GM19025 (cell line): ENCODE measurements at regions not wholly inside any gene's neighbourhood (a gene's known extent, or its start where the extent isn't known, plus 50 kb on each side); places are given as distances from the start of the nearest gene placed in this dataset.

ENCODE experiments used
- ATAC-seq: cut with Tn5 transposase; IDR thresholded peaks from one replicate; pipeline ENCODE4 v1.9.1; 2021; ENCODE audit warnings: mild to moderate bottlenecking, low read depth, moderate library complexity; ENCODE audit not compliant: unreplicated experiment

DNA sequence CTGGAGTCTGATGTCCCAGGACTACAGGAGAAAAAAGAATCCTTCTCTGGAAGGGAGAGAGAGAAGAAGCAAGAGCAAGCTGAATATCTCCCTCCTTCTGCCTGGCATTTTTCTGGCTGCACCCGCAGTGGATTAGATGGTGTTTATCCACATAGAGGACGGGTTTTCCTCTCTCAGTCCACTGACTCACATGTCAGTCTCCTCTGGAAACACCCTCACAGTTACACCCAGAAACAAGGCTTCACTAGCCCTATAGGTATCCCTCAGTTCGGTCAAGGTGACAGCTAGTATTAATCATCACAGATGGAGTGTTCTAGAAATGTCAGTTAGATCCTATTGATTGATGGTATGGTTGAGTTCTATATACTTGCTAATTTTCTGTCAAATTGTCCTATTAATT lies 87.9 kb downstream of the RHOU start:
- no peak for ATAC-seq

DNA sequence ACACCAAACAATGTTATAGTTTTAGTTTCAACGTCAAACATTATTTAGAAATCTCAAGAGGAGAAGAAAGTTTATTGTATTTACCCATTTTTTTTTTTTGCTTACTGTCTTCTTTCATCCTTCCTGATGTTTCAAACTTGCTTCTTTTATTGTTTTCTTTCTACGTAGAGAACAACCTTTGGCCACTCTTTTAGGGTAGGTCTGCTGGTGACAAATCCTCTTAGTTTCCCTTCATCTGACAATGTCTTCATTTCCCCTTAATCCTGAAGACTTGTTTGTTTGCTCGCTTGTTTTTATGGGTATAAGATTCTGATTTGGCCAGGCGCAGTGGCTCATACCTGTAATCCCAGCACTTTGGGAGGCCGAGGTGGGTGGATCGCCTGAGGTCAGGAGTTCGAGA lies 89.1 kb downstream of the RHOU start:
- ATAC-seq, result no peak

DNA sequence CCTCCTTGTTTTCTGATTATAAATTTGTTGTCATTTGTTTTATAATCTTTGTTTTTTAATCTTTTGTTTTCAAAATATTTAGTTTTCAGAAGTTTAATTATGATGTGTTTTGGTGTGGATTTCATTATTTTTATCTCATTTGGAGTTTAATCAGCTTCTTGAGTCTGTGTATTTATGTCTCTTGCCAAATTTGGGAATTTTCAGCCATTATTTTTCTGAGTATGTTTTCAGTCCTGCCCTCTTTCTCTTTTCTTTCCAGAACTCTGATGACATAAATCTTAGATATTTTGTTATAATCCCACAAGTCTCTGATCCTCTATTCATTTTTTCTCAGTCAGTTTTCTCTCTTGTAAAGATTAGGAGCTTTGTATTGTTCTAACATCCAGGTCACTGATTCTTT lies 89.8 kb downstream of the RHOU start:
- no peak for ATAC-seq

DNA sequence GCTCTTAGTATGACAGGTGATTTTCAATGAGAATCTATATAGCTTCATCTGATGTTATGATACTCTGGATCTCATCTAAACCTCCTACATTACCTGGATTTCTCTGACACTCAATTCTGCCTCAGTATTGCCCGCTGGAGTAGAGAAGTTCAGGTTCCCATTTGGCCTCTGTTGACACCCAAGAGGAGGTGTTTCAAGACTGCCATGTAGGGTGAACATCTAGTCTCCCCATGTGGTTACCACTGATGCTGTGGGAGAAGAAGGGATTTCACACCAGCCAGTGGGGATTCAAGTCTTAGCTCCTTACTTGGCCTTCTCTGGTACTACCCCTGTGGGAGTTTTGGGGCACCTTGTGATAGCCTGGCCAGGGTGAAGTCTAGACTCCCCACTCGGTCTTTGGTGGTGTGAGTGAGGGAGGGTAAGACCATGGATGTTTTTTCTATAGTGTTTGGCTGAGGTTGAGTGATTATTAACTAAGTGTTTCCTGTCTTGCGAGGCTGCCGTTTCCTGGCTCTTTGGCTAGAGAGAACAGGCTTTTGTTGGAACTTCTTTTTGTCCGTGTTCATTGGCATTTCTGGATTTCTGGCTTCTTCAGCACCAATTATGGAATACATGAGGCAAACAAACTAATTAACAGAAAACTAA lies 90.7 kb downstream of the RHOU start:
- ATAC-seq, result peak; percentile 67

DNA sequence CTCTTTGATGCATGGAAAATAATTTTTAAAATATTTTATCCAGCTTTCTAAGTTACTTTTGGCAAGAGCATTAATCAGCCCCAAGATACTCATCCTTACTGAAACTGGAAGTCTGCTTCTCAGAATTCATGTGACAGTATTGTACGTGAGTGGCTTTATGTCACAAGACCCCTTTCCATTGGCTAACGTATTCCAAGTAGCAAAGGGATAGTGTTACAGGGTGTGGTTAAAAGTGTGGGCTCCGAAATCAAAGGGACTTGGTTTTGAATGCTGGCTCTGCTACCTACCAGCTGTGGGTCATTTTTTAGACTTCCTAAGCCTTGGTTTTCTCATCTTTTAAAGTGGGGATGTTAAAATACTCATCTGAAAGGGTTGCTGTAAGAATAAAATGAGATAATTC lies 91.7 kb downstream of the RHOU start:
- ATAC-seq, result no peak

DNA sequence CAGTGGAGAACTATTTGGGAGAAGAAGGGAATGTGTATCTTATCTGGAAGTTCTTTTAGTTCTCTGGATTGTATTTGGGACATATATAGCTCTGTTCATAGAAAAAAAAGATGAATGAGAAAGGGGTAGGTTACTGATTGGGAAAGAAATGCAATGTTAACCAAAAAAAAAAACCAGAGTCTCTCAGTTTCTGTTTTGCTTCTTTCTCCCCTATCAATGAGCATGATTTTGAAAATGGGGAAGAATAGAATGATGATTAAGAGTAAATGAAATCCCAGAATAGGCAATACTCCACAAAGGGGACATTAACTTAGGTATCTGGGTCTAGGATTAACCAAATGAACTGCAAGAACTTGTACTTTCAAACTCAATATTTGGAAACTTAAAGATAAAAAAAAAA lies 92.9 kb downstream of the RHOU start:
- no peak for ATAC-seq

DNA sequence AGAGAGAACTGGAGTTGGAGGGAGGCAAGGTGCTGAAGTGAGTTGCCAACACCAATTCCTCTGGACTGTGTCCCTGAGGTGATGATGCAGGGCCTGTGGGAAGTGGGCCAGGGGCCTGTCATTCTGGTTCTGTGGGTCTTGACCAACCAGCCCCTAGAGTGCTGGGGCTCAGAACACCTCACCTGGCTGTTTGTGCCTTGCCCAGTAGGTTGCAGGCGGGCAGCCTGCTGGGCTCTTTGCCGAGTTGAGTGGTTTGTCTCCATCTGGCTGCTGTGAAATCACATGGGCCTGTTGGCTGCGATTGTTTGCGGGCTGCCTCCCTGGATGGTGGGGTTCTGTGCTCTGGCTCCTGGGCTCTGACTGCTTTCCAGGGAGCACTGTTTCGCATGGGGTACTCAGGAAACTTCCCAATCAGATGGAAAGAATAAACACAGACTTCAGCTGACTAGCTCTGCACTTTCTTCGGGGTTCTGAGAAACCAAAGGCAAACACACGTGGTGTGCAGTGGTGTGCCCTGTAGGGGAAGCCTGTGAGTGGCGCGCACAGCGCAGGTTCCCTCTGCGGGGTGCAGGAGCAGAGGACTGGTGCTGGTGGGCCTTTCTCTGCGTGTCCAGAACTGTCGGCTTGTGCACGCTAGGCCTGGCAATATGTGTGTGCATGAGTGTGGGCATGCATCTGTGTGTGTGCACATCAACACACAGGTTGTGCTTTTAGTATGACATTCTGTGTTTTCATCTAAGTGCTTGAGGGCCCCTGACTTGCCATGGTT lies 95.1 kb downstream of the RHOU start:
- no peak for ATAC-seq

DNA sequence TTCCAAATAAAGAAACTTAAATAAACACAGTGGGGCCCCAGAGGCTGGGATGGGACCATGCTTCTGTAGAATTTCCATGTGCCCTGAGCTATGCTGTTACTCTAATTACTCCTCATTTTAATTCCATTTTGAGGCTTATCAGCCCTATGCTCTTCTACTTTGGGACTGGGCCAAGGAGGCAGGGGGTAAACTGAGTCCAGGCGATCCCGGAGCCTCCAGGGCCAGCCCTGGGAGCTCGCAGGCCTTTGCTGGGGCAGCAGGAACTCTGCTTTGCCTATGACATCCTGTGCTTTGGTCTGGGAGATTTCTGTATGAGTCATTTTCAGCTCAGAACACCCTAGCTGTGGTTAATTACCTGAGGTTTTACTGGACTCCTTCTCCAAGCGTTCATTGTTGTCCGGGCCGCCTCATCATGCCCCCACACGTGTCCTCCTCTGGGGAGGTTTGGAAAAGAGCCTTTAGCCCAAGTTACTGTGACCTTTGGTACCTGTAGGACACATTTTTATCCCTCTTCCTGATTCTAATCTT lies 95.7 kb downstream of the RHOU start:
- ATAC-seq, result peak; percentile 67

DNA sequence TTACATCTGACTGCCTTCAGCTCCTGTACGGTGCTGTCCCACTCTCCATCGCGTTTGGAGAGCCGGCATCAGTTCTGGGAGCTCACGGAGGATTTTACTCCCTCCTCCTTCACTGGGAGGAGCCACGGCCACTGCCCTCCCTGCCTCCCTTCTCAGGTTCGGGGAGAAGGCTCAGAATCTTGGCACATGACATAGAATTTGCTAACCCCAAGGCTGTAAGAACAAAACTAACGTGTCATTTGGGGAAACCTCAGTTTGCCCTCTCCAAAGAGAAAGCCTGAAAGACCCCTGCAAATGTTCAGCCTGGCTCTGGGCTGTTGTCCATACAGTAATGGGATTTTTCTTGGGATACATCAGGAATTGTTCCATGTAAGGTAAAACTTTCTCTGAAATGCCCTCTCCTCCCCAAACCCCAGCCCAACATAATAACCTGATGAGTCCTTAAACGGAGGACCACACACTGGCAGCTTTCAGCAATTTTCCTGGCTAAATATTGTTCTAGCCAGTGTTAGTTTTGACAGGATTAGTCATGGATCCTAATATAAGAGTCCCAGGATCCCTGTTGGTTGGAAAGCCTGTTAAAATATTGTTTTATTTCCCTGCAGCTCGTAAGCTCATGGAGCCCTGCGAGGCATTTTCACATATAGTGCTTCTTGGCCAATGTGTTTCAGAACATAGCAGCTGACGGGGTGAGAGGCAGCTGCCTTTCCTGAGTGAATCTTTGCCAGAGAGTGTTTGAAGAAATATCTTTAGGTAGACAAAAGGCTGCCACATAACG lies 98.8 kb downstream of the RHOU start:
- no peak for ATAC-seq

DNA sequence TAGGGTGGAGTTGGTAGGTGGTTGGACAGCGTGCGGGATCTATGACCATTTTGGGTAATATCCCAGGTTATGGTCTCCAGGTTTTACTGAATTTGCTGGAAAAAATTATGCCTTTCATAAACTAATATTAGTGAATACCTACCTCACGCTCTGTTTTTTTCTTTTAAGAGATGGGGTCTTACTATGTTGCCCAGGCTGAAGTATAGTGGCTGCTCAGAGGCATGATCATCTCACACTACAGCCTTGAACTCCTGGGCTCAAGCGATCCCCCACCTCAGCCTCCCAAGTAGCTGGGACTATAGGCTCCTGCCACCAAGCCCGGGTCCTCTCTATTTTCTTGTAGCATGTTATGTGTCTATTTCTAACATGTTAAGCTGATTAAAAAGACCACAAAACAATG lies 100.2 kb downstream of the RHOU start:
- ATAC-seq, result no peak

DNA sequence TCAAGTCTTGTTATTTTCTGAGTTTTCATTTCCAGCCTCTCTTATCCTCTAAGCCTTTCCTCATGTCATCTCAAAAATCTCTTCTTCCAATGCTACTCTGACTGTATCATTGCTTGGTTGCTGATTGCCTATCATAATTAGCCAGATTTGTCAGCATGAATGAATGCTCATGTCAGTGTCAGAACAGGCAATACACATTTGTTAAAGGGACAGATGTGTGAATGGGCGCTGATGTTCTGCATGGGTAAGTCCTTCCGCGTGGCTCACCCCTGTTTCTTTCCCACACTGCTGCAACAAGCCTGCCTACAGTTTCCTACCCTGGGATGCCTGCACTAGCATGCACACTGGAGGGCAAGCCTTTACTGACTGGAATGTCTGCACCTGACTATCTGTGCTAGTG lies 100.6 kb downstream of the RHOU start:
- no peak for ATAC-seq

DNA sequence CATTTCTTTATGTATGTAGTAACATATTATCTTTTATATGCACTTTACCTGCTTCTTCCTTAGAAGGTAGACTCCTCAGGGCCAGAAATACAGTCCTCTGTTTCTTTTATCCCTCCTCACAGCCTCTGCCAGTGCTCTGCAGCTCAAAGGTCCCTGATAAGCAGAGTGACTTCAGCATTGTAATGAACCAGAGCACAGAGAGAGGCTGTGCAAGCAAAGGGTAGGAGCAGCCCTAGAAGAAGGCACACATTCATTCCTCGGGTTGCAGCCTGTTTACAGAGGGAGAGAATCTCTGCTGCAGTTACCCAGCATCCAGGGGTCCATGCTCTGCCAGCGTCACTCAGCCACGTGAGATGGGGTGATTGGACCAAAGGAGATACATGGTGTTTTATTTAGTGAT lies 101.1 kb downstream of the RHOU start:
- no peak for ATAC-seq

DNA sequence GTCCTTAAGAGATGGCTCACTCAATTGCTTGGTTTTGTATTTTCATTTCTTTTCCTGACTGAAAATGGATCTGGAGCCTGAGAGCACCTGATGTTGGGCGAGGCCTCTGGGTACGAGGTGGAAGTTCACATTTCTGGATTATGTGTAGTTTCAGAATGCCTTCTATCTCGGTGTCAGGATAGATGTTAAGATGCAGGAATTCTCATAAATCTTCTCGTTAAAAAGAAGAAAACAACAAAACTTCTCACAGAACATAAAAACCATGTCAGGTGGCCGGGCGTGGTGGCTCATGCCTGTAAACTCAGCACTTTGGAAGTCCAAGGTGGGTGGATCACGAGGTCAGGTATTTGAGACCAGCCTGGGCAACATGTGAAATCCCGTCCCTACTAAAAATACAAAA lies 101.8 kb downstream of the RHOU start:
- no peak for ATAC-seq

DNA sequence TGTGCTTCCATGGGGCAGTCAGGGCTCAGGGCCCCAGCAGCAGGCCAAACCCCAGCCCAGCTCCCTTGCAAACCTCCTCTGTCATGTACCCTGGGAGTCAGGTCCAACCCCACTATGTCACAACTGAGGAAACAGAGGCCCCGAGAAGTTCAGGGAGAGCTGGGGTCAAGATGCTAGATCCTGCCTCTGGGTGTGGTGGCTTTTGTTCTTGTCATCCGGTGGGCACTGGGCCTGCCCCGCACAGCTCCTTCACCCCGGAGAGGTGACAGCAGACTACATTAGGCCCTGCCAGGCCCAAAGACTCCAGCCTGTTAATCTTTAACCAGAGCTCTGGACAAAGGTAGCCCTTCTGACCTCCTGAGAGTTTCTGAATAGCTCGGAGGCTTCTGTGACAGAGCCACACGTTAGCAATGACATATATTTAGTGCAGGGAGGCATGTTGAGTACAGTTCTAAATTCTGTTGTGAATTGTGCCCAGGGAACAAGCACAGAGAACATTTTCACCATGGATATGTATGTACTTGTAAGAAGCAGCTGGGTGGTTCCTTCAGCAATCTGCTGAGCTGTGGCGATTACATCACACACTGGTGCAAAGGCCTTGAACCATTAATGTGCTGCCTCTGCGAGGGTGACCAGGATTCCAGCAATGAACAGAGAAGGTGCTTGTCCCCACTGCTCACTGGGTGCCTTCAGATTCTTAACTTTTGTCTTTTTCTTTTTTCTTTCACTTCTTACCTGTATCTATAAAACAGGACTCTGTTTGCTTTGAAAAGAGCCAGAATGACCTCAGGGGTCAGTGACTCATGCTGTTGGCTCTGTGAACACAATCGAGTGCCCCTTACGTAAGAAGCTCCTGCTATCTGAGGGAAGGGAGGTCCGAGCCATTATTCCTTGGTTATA lies 102.8 kb downstream of the RHOU start:
- peak; percentile 75 for ATAC-seq

DNA sequence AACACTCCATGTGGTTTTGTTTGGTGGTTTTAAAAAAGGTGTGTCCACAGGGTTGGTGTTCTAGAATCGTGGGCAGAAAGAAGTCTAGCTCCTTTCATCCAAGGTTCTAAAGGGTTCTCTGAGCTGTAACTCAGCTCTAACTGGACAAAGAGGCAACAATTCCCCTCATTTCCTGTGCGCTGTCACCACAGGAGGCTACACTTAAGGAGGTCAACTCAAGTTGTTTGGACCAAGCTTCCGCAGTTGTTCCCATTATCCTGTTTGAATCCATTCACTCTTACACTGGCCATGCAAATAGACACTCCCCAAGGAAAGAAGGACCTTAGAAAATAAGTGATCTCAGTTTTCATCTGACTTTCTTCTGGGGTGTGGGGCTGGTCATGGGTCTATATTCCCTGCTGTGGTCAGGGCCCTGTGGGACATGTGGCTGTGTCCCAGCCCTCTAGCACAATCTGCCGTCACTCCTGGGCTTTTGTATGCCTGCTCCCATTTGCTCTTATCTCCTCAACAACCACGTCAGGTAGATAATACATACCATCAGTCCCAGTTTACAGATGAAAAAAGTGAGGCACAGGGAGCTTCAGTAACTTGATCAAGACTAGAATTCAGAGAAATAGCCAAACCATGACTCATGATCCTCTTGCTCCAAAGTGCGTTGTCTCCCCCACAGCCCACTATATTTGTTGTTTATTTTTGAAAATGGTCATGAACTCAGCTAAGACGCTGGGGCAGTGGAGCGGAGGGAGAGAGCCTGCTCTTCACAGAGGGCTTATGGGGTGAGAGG lies 103.6 kb downstream of the RHOU start:
- no peak for ATAC-seq

DNA sequence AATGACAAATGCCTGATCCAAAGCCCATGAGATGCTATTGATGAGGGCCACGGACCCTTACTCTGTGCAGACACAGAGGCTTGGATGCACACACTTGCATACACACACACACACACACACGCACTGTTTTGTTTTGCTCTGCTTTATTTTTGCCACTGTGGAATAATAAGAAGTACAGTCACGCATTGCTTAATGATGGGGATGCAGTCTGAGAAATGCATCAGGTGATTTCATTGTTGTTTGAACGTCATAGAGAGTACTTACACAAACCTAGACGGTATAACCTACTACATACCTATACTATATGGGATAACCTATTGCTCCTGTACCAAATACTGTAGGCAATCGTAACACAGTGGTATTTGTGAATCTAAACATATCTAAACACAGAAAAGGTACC lies 104.4 kb downstream of the RHOU start:
- ATAC-seq, result no peak

DNA sequence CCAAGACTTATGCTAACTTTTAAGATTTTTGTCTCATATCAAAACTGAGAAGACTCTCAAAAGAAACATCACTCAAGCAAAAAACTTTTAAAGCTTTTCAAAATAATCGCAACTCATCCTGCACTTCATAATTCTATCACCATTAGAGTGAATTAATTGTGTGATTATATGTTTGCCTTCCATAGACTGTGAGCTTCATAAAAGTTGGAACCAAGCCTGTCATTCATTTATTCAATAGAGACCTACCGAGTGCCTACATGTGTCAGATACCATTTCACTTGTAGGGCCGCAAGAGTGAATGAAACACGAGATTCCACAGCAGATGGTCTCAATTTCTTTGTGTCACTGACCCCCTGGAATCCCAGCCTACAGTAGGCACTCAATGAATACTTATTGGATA lies 106.4 kb downstream of the RHOU start:
- no peak for ATAC-seq

DNA sequence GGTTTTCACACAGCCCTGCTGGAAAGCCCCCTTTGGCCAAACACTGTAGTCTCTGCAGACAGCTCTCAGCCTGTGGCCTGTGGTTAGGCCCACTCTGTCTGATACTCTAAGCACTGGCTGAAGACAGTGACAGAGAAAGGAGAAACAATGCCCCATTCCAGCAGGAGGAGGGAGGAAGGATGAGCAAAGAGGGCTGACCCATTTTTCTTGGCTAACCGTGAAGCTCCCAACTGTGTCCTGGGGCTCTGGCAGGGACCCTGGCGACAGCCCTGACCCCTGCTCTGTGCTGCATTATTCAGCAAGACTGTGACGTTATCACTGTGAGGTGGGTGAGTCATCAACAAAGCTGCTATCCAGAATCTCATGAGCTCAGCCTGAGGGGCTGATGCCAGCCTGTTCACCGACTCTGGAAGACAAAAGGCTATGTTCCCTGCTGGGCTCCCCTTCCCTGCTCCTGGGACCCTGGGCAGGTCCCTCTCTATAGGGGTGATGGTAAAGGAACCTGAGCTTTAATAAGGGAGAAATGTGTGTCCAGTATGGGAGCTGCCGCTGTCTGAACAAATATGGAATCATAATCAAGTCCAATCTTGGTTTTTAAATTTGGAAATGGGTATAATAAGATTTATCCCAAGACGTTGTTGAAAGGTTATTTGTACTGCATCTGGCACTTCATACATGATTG lies 107.0 kb downstream of the RHOU start:
- ATAC-seq, result peak; percentile 46

DNA sequence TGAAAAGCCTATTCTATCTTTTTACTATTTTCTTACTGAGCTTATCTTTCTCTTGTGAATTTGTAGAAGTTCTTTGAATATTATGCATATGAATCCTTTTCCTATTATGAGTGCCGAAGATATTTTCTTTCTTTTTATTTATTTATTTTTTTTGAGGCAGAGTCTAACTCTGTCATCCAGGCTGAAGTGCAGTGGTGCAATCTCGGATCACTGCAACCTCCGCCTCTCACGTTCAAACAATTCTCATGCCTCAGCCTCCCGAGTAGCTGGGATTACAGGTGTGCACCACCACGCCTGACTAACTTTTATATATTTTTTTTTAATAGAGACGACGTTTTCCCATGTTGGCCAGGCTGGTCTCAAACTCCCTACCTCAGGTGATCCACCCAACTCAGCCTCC lies 109.8 kb downstream of the RHOU start:
- no peak for ATAC-seq
